Activated CD8-positive, alpha-beta T cell treated with anti-CD3 and anti-CD28 coated beads for 36 hours (primary cell): ENCODE measurements at regions not wholly inside any gene's neighbourhood (a gene's known extent, or its start where the extent isn't known, plus 50 kb on each side); places are given as distances from the start of the nearest gene placed in this dataset.

Experiments
- ATAC-seq: fragments of 200-7000 bp; cut with Tn5 transposase; one replicate; pipeline ENCODE4 v1.10.0; 2021; ENCODE audit warnings: mild to moderate bottlenecking, moderate library complexity
- CTCF ChIA-PET: fragments of 350-600 bp; sonication (Branson Sonifier 250); formaldehyde crosslinking; loops from one replicate; lab custom pipeline; 2021; ENCODE audit warnings: antibody characterized with exemption; lab: Charles Lee
- POLR2A ChIA-PET: fragments of 350-600 bp; sonication (Branson Sonifier 250); formaldehyde crosslinking; loops from one replicate; lab custom pipeline; 2021; ENCODE audit warnings: antibody characterized with exemption; lab: Charles Lee
- DNase-seq: peaks from one replicate; pipeline ENCODE4 v3.0.0-alpha.2; 2020
- H3K27ac Mint-ChIP-seq: one replicate; pipeline ENCODE4 v1.8.0; 2021; ENCODE audit warnings: mild to moderate bottlenecking, mixed read lengths
- H3K27me3 Mint-ChIP-seq: one replicate; pipeline ENCODE4 v1.8.0; 2021; ENCODE audit warnings: mixed read lengths
- H3K36me3 Mint-ChIP-seq: one replicate; pipeline ENCODE4 v1.8.0; 2021; ENCODE audit warnings: low read depth, mixed read lengths
- H3K4me1 Mint-ChIP-seq: one replicate; pipeline ENCODE4 v1.8.0; 2021; ENCODE audit warnings: low read depth, mixed read lengths
- H3K4me3 Mint-ChIP-seq: one replicate; pipeline ENCODE4 v1.8.0; 2021; ENCODE audit warnings: mild to moderate bottlenecking, moderate library complexity, mixed read lengths
- H3K9me3 Mint-ChIP-seq: one replicate; pipeline ENCODE4 v1.8.0; 2021; ENCODE audit warnings: mixed read lengths
- CTCF ChIP-seq: fragments of 200-600 bp; IDR thresholded peaks from one replicate; pipeline ENCODE4 v1.8.0; 2022; ENCODE audit warnings: antibody characterized with exemption, mild to moderate bottlenecking
- intact Hi-C: fragments of 100-400 bp; cut with micrococcal nuclease; formaldehyde crosslinking; loops from one replicate; pipeline ENCODE4 v1.10.0; 2022

- no peaks in the 10 kb centered on the region for H3K4me1 Mint-ChIP-seq
- H3K9me3 Mint-ChIP-seq, result peaks cover 2% of the 10 kb centered on the region
- intact Hi-C loops, result no loop called here
- H3K36me3 Mint-ChIP-seq, result no peaks in the 10 kb centered on the region
- no peak overlapping the region for H3K27ac Mint-ChIP-seq
- ATAC-seq, result no peak
- no peak for TF ChIP-seq CTCF
- H3K4me3 Mint-ChIP-seq, result no peak overlapping the region
- ChIA-PET CTCF (no interaction called here), POLR2A (no interaction called here)
- H3K27me3 Mint-ChIP-seq, result no peaks in the 10 kb centered on the region
- DNase-seq, result no peak
Measured at GRCh38 chr5:109573766-109574165, 116.0 kb upstream of the MAN2A1 start.

GRCh38 chr5:109573256-109573655 is 116.5 kb upstream of the MAN2A1 start:
- POLR2A ChIA-PET, result no interaction called here
- no peak for DNase-seq
- no peak for TF ChIP-seq CTCF
- Mint-ChIP-seq H3K36me3 (no peaks in the 10 kb centered on the region), H3K27ac (no peak overlapping the region), H3K4me3 (no peak overlapping the region), H3K9me3 (peaks cover 2% of the 10 kb centered on the region), H3K4me1 (no peaks in the 10 kb centered on the region), H3K27me3 (no peaks in the 10 kb centered on the region)
- CTCF ChIA-PET, result no interaction called here
- ATAC-seq, result no peak
- intact Hi-C loops, result no loop called here

GRCh38 chr5:109571785-109572184 is 117.9 kb upstream of the MAN2A1 start:
- H3K4me3 Mint-ChIP-seq, result no peak overlapping the region

GRCh38 chr5:109570362-109570874 is 119.3 kb upstream of the MAN2A1 start:
- H3K4me1 Mint-ChIP-seq, result no peaks in the 10 kb centered on the region
- ATAC-seq (no peak), DNase-seq (no peak)
- TF ChIP-seq CTCF, result no peak
- no peak overlapping the region for H3K27ac Mint-ChIP-seq
- H3K4me3 Mint-ChIP-seq, result no peak overlapping the region
- H3K36me3 Mint-ChIP-seq, result no peaks in the 10 kb centered on the region
- CTCF ChIA-PET, result no interaction called here
- no peaks in the 10 kb centered on the region for H3K27me3 Mint-ChIP-seq
- POLR2A ChIA-PET, result no interaction called here
- intact Hi-C loops, result no loop called here
- H3K9me3 Mint-ChIP-seq, result peaks cover under 1% of the 10 kb centered on the region

More at GRCh38 chr5:109571785-109572184, 117.9 kb upstream of the MAN2A1 start:
- H3K27ac Mint-ChIP-seq, result no peak overlapping the region
- no peaks in the 10 kb centered on the region for H3K4me1 Mint-ChIP-seq
- H3K27me3 Mint-ChIP-seq, result no peaks in the 10 kb centered on the region
- ATAC-seq (no peak), DNase-seq (no peak)
- POLR2A ChIA-PET, result no interaction called here
- peaks cover 2% of the 10 kb centered on the region for H3K9me3 Mint-ChIP-seq
- TF ChIP-seq CTCF, result no peak
- H3K36me3 Mint-ChIP-seq, result no peaks in the 10 kb centered on the region
- intact Hi-C loops, result no loop called here
- CTCF ChIA-PET, result no interaction called here

GRCh38 chr5:109567374-109568044 is 122.2 kb upstream of the MAN2A1 start:
- Mint-ChIP-seq H3K9me3 (peaks cover 2% of the 10 kb centered on the region), H3K4me3 (no peak overlapping the region), H3K36me3 (no peaks in the 10 kb centered on the region), H3K27ac (no peak overlapping the region), H3K4me1 (no peaks in the 10 kb centered on the region), H3K27me3 (no peaks in the 10 kb centered on the region)
- POLR2A ChIA-PET, result no interaction called here
- no peak for TF ChIP-seq CTCF
- no peak for DNase-seq
- CTCF ChIA-PET, result no interaction called here
- intact Hi-C loops, result no loop called here
- no peak for ATAC-seq
